GM21619 (cell line): ENCODE measurements at regions not wholly inside any gene's neighbourhood (a gene's known extent, or its start where the extent isn't known, plus 50 kb on each side); places are given as distances from the start of the nearest gene placed in this dataset.
"Not testable (repeated sequence)": the region's sequence is repeated elsewhere in the genome, so short reads cannot be mapped to it uniquely, and the experiment has no call there.

Experiments used
- ATAC-seq: cut with Tn5 transposase; IDR thresholded peaks from one replicate; pipeline ENCODE4 v1.9.1; 2021; ENCODE audit not compliant: unreplicated experiment

DNA sequence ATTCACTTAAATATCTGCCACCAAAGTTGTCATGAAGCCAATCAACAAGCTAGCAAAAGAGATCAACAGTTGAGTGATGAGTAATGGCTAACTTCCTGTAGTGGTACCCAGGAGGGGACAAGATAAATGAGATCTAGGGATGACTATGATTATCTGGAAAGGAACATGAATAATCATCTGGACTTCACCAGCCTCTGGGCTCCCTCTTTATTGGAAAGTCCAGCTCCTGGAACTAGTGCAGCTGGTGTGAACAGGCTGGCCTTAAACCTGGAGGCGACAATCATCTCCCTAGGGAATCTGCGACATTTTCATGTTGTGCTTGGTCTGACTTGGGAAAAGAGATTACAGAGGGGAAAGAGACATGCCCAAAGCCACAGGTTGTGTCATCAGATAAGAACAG is 518.6 kb downstream of the GRIN2A start:
- no peak for ATAC-seq

DNA sequence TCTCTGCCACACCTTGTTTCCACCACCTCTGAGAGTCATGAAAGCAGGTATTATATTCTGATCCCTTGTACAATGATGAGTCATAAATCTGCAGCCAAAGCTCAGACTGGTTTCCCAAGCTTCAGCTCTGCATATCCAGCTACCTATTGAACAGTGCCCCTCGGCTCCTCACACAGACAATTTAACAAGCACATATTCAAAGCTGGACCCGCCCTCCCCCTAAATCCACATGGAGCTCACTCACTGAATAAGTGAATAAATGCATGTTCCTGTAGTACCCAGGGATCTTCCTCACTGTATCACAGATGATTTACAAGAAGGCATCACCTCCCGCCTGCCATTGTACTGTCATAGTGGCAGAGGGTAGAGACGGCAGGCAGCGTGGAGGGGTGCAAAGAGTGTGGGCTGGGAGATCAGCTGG is 516.4 kb downstream of the GRIN2A start:
- ATAC-seq = no peak

DNA sequence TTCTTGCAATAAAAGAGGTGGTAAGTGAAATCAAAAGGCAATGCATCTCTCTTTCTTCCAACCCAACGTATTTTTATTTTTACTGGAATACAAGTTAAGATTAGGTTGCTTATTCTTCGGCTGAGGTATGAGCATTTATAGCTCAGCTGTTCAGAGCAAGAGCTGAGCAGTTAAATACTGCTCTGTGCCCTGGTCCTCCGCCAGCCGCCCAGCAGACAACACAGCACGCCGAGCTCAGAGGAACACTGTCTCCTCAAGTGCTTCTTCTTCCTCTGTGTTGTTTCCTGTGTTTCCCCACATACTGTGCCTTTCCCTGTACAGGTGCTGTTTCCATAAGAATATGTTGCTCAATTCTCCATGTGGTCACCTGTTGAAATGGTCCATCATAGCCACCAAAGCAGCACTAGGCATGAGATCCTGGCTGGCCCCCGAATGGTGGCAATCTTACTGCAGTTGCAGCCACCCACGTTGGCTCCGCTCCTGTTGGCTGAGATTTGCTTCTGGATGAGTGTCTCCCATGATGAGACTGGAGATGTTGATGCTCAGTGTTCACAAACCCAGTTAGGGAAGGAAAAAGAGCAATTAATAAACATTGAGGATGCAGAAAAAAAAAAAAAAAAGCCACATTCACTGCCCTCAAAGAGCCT is 515.3 kb downstream of the GRIN2A start:
- ATAC-seq = no peak

DNA sequence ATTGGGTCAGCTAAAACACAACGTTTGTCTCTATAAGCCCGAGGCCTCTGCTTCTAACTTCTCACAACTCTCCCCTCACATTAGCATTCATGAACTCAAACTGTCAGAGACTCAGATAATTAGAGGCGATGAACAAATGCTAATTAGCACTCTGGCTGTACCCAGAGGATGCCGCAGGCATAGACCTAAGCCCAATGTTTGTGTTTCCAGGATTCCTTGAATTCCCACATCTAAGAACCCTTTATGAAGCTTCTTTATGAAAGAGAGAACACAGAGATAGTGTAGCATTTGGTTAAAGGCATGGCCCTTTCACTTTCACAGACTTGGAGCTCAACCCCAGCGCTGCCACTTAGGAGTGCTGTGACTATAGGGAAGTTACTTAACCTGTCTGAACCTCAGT is 512.2 kb downstream of the GRIN2A start:
- no peak for ATAC-seq

DNA sequence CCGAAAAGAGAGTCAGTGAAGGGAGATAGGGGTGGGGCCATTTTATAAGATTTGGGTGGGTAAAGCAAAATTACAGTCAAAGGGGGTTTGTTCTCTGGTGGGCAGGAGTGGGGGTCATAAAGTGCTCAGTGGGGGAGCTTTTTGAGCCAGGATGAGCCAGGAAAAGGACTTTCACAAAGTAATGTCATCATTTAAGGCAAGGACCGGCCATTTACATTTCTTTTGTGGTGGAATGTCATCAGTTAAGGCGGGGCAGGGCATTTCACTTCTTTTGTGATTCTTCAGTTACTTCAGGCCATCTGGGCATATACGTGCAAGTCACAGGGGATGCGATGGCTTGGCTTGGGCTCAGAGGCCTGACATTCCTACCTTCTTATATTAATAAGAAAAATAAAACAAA is 511.6 kb downstream of the GRIN2A start:
- ATAC-seq = not testable (repeated sequence)

DNA sequence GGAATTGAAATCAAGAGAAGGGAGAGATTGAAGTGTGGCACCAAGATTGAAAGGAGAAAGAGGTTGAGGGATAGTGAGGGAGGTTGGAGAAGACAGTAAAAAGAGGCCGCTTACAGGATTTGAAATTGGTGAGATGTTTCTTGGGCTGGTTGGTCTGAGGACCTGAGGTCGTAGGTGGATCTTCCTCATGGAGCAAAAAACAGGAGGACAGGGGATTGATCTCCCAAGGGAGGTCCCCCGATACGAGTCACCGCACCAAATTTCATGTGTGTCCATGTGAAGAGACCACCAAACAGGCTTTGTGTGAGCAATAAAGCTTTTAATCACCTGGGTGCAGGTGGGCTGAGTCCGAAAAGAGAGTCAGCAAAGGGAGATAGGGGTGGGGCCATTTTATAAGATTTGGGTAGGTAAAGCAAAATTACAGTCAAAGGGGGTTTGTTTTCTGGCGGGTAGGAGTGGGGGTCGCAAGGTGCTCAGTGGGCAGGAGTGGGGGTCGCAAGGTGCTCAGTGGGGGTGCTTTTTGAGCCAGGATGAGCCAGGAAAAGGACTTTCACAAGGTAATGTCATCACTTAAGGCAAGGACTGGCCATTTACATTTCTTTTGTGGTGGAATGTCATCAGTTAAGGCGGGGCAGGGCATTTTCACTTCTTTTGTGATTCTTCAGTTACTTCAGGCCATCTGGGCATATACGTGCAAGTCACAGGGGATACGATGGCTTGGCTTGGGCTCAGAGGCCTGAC is 505.5 kb downstream of the GRIN2A start:
- not testable (repeated sequence) for ATAC-seq

DNA sequence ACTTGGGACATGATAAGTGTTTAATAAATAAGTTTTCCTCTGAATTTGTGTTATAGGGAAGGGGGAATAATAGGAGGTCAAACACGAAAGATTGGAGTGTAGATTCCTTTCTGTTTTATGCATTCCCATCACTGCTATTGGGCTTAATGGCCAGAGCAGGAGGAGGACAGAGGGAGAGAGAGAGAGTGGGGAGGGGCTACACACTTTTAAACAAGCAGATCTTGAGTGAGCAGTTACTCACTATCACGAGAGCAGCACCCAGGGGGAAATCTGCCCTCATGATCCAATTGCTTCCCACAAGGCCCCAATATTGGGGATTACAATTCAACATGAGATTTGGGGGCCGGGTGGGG is 505.0 kb downstream of the GRIN2A start:
- no peak for ATAC-seq

DNA sequence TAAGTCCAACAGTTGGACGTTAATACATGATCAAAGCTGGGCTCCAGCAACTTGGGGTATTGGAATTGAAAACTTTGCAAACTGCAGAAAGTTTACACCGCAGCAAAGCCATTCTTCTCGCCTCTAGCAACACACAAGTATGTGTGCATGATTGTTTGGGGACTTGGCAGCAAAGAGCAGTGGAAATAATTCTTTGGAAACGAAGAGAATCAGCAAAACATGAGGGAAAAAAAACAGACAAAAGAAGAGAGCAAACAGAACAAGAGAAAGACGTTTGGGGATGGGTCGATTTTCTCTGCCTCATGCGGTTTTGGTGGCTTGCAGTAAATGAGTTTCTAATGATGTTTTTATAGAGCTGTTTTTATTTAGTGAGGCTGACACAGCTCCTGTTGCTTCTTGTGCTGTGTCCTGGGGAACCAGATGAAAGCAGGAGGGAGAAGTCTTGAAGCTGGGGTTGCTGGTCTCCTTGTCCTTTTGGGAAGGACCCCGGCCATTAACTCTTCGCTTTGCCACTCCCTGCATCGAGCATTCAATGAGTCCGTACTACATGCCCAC is 502.9 kb downstream of the GRIN2A start:
- ATAC-seq = no peak

DNA sequence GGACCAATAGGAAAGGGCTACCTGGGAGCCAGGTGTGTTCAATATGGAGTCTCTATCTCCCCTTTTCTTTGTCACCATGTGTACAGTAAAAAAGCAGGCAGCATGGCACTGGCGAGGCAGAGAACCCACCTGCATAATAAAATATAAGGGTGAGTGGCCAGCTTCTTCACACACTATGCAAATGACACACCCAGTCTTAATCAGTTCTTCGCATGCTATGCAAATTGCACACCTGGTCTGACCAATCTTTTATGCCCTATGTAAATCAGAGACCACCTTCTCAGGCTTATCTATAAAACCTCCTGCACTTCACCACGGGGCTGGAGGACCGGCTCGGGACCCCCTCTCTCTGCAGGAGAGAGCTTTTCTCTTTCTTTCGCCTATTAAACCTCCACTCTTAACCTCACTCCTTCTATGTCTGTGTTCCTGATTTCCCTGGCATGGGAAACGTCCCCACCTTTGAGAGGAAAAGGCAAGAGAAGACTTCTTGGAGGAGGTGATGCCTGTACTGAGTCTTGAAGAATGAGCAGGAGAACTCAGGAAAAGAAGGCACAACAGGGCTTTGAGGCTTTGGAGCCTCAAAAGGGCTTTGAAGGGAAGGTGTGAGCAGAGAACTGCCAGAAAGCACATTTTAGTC is 502.1 kb downstream of the GRIN2A start:
- ATAC-seq = no peak

DNA sequence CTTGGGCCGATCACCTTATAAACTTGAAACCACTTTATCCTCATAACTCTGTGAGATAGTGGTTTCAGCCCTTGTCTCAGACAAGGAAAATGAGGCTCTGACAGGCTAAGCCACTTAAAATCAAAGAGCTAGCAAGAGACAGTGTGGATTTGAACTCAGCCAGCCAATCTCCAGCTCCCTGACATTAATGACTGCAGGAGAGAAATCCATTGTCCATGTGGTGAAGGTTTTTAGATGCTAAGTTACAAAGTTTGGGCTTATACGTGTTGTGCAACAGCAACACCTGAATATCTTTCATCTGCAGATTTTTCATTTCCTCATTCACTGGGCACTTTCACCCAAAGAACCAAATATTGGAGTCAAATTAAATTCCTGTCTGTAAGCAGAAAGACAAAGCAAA is 501.3 kb downstream of the GRIN2A start:
- ATAC-seq = no peak

DNA sequence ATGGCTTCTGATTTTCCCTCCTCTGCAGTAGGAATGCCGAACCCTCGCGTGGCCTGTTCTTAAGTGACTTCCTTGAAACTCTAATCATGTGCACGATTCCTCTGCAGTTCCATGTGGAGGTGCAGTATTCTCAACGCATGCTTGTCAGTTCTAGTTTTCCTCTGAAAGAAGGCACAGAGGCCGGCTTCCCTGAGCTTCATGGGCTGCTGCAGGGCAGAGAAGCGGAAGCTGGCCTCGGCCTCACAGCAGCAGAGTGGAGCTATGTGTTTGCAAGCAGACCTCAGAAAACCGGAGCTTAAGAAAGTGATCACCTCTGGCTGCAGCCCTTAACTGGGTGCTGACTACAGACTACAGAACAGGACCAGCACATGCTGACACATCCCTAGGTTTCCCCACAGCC is 500.7 kb downstream of the GRIN2A start:
- ATAC-seq = no peak

DNA sequence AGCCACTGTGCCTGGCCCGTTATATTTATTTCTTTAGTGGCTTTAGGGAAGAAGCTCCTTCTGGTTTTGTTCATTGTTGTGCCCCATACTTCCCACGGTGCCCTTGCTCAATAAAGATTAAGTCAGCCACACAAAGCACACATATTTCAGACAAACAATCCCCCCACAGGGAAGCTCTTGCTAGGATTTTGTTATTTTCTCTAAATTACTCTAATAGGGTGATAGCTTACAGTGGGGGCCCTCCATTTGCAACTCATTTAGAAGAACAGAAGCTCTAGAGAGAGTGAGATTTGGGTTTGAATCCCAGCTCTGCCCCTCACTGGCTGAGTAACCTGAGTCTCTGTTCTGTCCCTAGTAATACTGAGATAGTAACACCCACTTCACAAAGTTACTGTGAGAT is 499.9 kb downstream of the GRIN2A start:
- ATAC-seq = no peak

DNA sequence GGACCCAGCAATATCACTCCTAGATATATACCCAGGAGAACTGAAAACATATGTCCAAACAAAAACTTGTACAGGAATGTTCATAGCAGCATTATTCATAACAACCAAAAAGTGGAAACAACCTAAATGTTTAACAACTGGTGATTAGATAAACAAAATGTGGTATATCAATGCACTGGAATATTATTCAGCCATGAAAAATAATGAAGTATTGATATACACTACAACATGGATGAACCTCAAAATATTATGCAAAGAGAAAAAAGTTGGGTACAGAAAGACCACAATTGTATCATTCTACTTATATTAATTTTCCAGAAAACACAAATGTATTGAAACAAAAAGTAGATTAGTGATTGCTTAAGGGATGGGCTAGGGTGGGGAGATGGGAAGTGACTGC is 498.6 kb downstream of the GRIN2A start:
- ATAC-seq = no peak

DNA sequence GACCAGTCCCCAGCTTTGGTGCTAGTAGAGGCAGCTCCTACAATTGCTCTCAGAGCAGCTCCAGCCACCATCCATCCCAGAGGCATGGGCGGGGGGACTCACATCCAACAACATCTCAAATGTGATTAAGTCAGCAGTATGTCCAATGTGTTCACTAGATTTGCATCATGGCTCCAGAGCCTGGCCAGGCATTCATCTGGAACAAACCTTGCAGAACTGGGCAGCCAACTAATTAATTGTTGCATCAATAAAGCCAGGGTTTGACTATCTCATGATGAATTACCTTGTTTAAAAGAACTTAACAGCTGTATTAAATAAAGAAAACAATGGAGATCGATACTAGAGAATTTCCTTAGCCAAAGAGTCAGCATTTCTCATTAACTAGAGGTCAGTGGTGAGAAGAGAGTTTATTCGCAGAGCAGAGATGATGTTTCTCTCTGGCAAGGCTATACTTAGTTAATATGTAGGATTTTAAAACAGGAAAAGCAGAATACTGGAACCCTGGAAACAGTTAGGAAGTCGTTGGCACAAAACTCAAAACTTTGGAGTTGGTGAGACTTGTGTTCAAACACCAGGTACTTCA is 494.4 kb downstream of the GRIN2A start:
- no peak for ATAC-seq

DNA sequence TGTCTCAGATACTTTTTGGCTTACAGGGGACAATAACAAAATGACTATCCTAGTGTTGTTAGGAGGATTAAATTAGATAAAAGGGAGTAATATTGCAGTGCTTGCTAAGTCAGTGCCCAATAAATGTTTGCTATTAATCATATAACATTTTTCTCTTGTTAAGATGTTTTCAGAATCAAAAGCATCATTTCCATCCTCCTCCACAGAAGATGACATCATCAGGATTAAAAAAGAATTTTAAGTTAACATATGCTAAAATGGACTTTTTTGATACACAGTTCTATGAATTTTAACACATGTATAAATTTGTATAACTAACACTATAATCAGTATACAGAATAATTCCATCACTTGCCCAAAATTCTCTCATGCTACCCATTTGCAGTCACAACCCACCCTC is 492.6 kb downstream of the GRIN2A start:
- no peak for ATAC-seq

DNA sequence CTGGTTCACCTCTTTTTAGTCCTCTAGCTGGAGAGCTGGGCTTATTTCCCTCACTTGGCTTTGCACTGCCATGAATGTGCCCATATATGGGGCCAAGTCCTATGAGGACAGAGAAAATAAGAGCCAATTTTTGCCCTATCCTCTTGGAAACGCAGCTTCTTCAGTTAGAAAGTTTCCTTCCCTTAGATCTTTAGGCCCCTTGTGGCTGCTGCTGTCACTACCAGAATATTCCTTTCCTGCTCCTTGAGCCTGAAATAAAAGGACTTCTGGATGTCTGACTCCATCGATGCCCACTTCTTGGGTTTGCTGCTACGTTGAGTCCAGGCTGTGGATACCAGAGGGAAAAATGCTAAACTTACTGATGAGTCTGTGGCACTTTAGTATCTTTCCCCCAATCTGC is 487.1 kb downstream of the GRIN2A start:
- no peak for ATAC-seq
